K562 (cell line): ENCODE measurements at regions not wholly inside any gene's neighbourhood (a gene's known extent, or its start where the extent isn't known, plus 50 kb on each side); places are given as distances from the start of the nearest gene placed in this dataset.

Source experiments
- CBX3 ChIP-seq, 2 experiments: IDR thresholded peaks; 1 replicate in 1 of 2; 2 replicates in 1 of 2; pipeline ENCODE4 v1.6.1; 2012; ENCODE audit warnings: inconsistent platforms in 2 of 2, low read length in 2 of 2, borderline replicate concordance in 1 of 2, control low read depth in 1 of 2
- CREB5 ChIP-seq: fragments of 250-450 bp; sonication (Bioruptor Pico); IDR thresholded peaks from 2 replicates; pipeline ENCODE4 v1.5.0; 2020; ENCODE audit warnings: mild to moderate bottlenecking
- ELF4 ChIP-seq: fragments of 450-650 bp; formaldehyde crosslinking; IDR thresholded peaks from 2 replicates; pipeline ENCODE4 v1.4.0; 2022; ENCODE audit warnings: missing genetic modification characterization
- HDAC3 ChIP-seq: fragments of 450-650 bp; IDR thresholded peaks from 2 replicates; pipeline ENCODE4 v1.6.1; 2018; ENCODE audit warnings: borderline replicate concordance, mild to moderate bottlenecking, moderate library complexity; ENCODE audit not compliant: partially characterized antibody
- NFXL1 ChIP-seq: fragments of 450-650 bp; formaldehyde crosslinking; IDR thresholded peaks from 2 replicates; pipeline ENCODE4 v1.4.0; 2021; ENCODE audit warnings: mild to moderate bottlenecking
- TFAP4 ChIP-seq: sonication (generic); formaldehyde crosslinking; IDR thresholded peaks from 2 replicates; pipeline ENCODE4 v1.8.0; 2022; ENCODE audit warnings: missing genetic modification reagents, mild to moderate bottlenecking, moderate library complexity, borderline replicate concordance
- UBTF ChIP-seq, 2 experiments: IDR thresholded peaks; 2 replicates each; pipeline ENCODE4 v1.6.1; 2012; ENCODE audit warnings: improper control_type of control experiment in 2 of 2, low read depth in 2 of 2, low read length in 2 of 2, borderline replicate concordance in 1 of 2
- ZNF518B ChIP-seq: fragments of 250-450 bp; sonication (Bioruptor Pico); IDR thresholded peaks from 2 replicates; pipeline ENCODE4 v1.5.0; 2021; ENCODE audit warnings: mild to moderate bottlenecking, moderate library complexity

- no peak for TF ChIP-seq ZNF518B (CRISPR knock-in tag)
- TF ChIP-seq CBX3 (IDR thresholded peaks at IDR 0.05; ENCODE audit: borderline replicate concordance in 1 of 2, low read length in 2 of 2), result no peak
- no peak for TF ChIP-seq CREB5 (CRISPR knock-in tag)
- TF ChIP-seq TFAP4 (CRISPR knock-in tag), result no peak
- no peak for TF ChIP-seq HDAC3
- no peak for TF ChIP-seq UBTF (IDR thresholded peaks at IDR 0.05; ENCODE audit: borderline replicate concordance in 1 of 2, low read depth in 2 of 2, low read length in 2 of 2)
- TF ChIP-seq ELF4 (CRISPR knock-in tag), result no peak
- TF ChIP-seq NFXL1 (CRISPR knock-in tag), result no peak
Measured at GRCh38 chr5:106966686-106967315, 703.9 kb downstream of the EFNA5 start (continued).
